ENCODE measurements at regions not wholly inside any gene's neighbourhood (a gene's known extent, or its start where the extent isn't known, plus 50 kb on each side); places are given as distances from the start of the nearest gene placed in this dataset.

- TF ChIP-seq POLR2A (IDR thresholded peaks at IDR 0.05; ENCODE audit: low read depth, low read length) (no peak), TAF1 (IDR thresholded peaks at IDR 0.05; ENCODE audit: borderline replicate concordance, low read depth, low read length) (no peak), POLR2AphosphoS5 (IDR thresholded peaks at IDR 0.05; ENCODE audit: low read depth, low read length) (no peak)
- DNase-seq (ENCODE audit: insufficient read length), result no peak
- no peak for FAIRE-seq
These were observed 53.6 kb upstream of the DPT start for GRCh38 chr1:168782559-168783116.

GRCh38 chr1:168783458-168784210 lies 54.6 kb upstream of the DPT start:
- DNase-seq (ENCODE audit: insufficient read length), result no peak
- TF ChIP-seq POLR2A (IDR thresholded peaks at IDR 0.05; ENCODE audit: low read depth, low read length) (no peak), POLR2AphosphoS5 (IDR thresholded peaks at IDR 0.05; ENCODE audit: low read depth, low read length) (no peak), TAF1 (IDR thresholded peaks at IDR 0.05; ENCODE audit: borderline replicate concordance, low read depth, low read length) (no peak)
- FAIRE-seq, result no peak

GRCh38 chr1:168786476-168787330 lies 57.7 kb upstream of the DPT start:
- no peak for TF ChIP-seq POLR2AphosphoS5 (IDR thresholded peaks at IDR 0.05; ENCODE audit: low read depth, low read length)
- no peak for DNase-seq (ENCODE audit: insufficient read length)
- no peak for FAIRE-seq

GRCh38 chr1:168788258-168788657 lies 59.3 kb upstream of the DPT start:
- FAIRE-seq, result no peak
- DNase-seq (ENCODE audit: insufficient read length), result no peak
- no peak for TF ChIP-seq TAF1 (IDR thresholded peaks at IDR 0.05; ENCODE audit: borderline replicate concordance, low read depth, low read length)
- TF ChIP-seq POLR2A (IDR thresholded peaks at IDR 0.05; ENCODE audit: low read depth, low read length), result no peak
- TF ChIP-seq POLR2AphosphoS5 (IDR thresholded peaks at IDR 0.05; ENCODE audit: low read depth, low read length), result no peak

- TF ChIP-seq POLR2A (IDR thresholded peaks at IDR 0.05; ENCODE audit: low read depth, low read length), result no peak
- FAIRE-seq (no peak), DNase-seq (ENCODE audit: insufficient read length) (no peak)
These were observed 60.5 kb upstream of the DPT start for GRCh38 chr1:168789501-168789900.

GRCh38 chr1:168792142-168792541 lies 63.1 kb upstream of the DPT start:
- DNase-seq (ENCODE audit: insufficient read length), result no peak
- no peak for FAIRE-seq
- no peak for TF ChIP-seq POLR2AphosphoS5 (IDR thresholded peaks at IDR 0.05; ENCODE audit: low read depth, low read length)
- TF ChIP-seq POLR2A (IDR thresholded peaks at IDR 0.05; ENCODE audit: low read depth, low read length), result no peak
- TF ChIP-seq TAF1 (IDR thresholded peaks at IDR 0.05; ENCODE audit: borderline replicate concordance, low read depth, low read length), result no peak

- DNase-seq (ENCODE audit: insufficient read length) (no peak), FAIRE-seq (no peak)
- TF ChIP-seq POLR2AphosphoS5 (IDR thresholded peaks at IDR 0.05; ENCODE audit: low read depth, low read length) (no peak), TAF1 (IDR thresholded peaks at IDR 0.05; ENCODE audit: borderline replicate concordance, low read depth, low read length) (no peak), POLR2A (IDR thresholded peaks at IDR 0.05; ENCODE audit: low read depth, low read length) (no peak)
These were observed 63.7 kb upstream of the DPT start for GRCh38 chr1:168792592-168793125.

GRCh38 chr1:168794057-168794456 lies 65.1 kb upstream of the DPT start:
- DNase-seq (ENCODE audit: insufficient read length) (no peak), FAIRE-seq (no peak)
- TF ChIP-seq POLR2A (IDR thresholded peaks at IDR 0.05; ENCODE audit: low read depth, low read length) (no peak), POLR2AphosphoS5 (IDR thresholded peaks at IDR 0.05; ENCODE audit: low read depth, low read length) (no peak), TAF1 (IDR thresholded peaks at IDR 0.05; ENCODE audit: borderline replicate concordance, low read depth, low read length) (no peak)

- no peak for DNase-seq (ENCODE audit: insufficient read length)
- FAIRE-seq, result no peak
- no peak for TF ChIP-seq POLR2A (IDR thresholded peaks at IDR 0.05; ENCODE audit: low read depth, low read length)
- no peak for TF ChIP-seq POLR2AphosphoS5 (IDR thresholded peaks at IDR 0.05; ENCODE audit: low read depth, low read length)
- no peak for TF ChIP-seq TAF1 (IDR thresholded peaks at IDR 0.05; ENCODE audit: borderline replicate concordance, low read depth, low read length)
These were observed 66.7 kb upstream of the DPT start for GRCh38 chr1:168795681-168796080.

- no peak for DNase-seq (ENCODE audit: insufficient read length)
- no peak for FAIRE-seq
- no peak for TF ChIP-seq POLR2AphosphoS5 (IDR thresholded peaks at IDR 0.05; ENCODE audit: low read depth, low read length)
- no peak for TF ChIP-seq TAF1 (IDR thresholded peaks at IDR 0.05; ENCODE audit: borderline replicate concordance, low read depth, low read length)
- no peak for TF ChIP-seq POLR2A (IDR thresholded peaks at IDR 0.05; ENCODE audit: low read depth, low read length)
These were observed 71.1 kb upstream of the DPT start for GRCh38 chr1:168799927-168800605.

- TF ChIP-seq POLR2AphosphoS5 (IDR thresholded peaks at IDR 0.05; ENCODE audit: low read depth, low read length) (no peak), TAF1 (IDR thresholded peaks at IDR 0.05; ENCODE audit: borderline replicate concordance, low read depth, low read length) (no peak), POLR2A (IDR thresholded peaks at IDR 0.05; ENCODE audit: low read depth, low read length) (no peak)
- FAIRE-seq (no peak), DNase-seq (ENCODE audit: insufficient read length) (no peak)
These were observed 72.2 kb upstream of the DPT start for GRCh38 chr1:168801032-168801745.
